ENCODE measurements at regions not wholly inside any gene's neighbourhood (a gene's known extent, or its start where the extent isn't known, plus 50 kb on each side); places are given as distances from the start of the nearest gene placed in this dataset.

GRCh38 chr10:131847241-131847783 is 53.5 kb upstream of the PPP2R2D start:
- TF ChIP-seq CTCF (IDR thresholded peaks at IDR 0.05) (no peak), POLR2A (IDR thresholded peaks at IDR 0.05) (no peak)

Data from uterus (tissue), 2 donors.